ENCODE measurements at regions not wholly inside any gene's neighbourhood (a gene's known extent, or its start where the extent isn't known, plus 50 kb on each side); places are given as distances from the start of the nearest gene placed in this dataset.

- no peak for FAIRE-seq
These were observed 493.1 kb downstream of the SHQ1 start for GRCh38 chr3:72355168-72355567.

- no peak for FAIRE-seq
These were observed 493.8 kb downstream of the SHQ1 start for GRCh38 chr3:72354486-72354885.

GRCh38 chr3:72353236-72354128, 494.8 kb downstream of the SHQ1 start:
- FAIRE-seq, result no peak

GRCh38 chr3:72352176-72352575, 496.1 kb downstream of the SHQ1 start:
- FAIRE-seq, result no peak

- FAIRE-seq, result no peak
These were observed 496.7 kb downstream of the SHQ1 start for GRCh38 chr3:72351536-72351935.

DNA sequence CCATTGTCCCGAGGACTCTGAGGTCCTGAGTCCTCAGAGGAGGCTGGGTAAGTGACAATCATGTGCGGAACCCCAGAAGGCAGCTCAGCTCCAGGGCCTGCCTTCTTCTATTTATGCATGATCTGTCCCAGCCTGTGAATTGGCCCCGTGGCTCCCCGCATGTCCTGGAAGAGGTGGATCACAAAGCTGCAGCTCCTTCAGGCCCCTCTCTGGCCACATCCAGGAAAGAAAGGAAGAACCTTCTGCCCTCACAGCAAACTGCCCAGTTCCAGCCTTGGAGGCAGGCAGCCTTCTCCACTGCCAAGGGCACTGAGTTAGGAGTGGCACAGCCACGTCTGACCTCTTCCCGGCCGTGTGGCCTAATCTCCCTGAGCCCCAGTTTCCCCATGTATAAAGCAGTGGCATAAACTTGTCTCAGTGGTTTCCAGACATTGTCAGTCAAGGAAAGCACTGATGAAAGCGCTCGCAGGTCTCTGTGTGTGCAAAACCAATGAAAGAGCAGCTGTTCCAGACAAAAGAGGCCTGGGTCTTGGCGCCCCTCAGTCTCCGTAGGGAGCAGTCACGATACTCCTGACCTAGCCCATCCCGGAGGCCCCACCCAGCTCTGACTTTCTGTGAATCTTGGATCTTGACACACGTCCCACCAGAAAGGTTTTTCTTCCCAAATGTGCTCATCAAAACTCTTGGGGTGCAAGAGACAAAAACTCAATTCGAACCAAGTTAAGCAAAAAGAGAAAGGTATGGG, 497.3 kb downstream of the SHQ1 start:
- no peak for FAIRE-seq

GRCh38 chr3:72348357-72348756, 499.9 kb downstream of the SHQ1 start:
- no peak for FAIRE-seq

- no peak for FAIRE-seq
These were observed 500.4 kb downstream of the SHQ1 start for GRCh38 chr3:72347819-72348319.

GRCh38 chr3:72346526-72346926, 501.7 kb downstream of the SHQ1 start:
- FAIRE-seq, result no peak

GRCh38 chr3:72345980-72346379, 502.3 kb downstream of the SHQ1 start:
- no peak for FAIRE-seq

DNA sequence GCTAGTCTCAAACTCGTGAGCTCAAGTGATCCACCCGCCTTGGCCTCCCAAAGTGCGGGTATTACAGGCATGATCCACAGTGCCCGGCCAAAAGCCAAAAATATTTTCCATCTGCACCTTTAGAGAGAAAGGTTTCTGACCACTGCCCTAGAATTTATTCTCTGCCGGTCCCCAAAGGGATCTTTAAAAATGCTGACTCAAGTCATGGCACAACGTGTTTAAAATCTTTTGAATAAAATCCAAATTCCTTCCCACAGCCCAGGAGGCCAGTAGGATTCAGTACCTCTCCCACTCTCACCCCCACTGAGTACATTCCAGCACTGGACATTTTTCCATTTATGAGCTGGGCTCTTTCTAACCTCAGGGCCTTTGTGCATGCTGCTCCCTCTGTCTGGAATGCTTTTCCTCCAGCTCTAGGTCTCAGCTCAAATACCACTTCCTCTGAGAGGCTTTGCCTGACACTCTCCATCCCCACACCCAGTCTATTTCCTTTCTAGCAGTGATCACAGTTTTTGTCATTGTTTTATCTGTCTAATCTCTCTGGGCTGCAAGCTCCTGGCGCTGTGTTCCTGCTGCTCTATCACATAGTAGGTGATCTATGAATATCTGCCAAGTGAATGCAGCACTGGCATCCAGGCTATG, 502.9 kb downstream of the SHQ1 start:
- no peak for FAIRE-seq

GRCh38 chr3:72344647-72345046, 503.6 kb downstream of the SHQ1 start:
- FAIRE-seq, result no peak

DNA sequence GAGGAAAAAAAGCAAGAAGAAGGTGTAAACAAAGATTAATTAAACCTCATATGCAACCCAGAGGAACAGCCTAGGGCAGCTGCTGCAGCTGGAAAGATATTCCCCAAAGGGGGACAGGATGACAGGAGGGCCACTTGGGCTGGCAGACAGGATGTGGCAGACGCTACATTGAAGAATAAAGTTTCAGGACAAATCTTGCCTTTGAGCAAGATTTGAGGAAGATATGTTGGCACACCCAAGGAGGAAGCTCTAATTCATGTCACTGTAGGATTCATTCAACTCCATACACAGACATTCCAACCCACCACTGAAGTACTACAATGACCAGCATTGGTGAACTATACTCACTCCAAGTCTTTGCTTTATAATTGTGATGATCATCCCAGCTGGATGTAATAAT, 504.0 kb downstream of the SHQ1 start:
- FAIRE-seq, result no peak

- FAIRE-seq, result no peak
These were observed 505.2 kb downstream of the SHQ1 start for GRCh38 chr3:72343078-72343477.

DNA sequence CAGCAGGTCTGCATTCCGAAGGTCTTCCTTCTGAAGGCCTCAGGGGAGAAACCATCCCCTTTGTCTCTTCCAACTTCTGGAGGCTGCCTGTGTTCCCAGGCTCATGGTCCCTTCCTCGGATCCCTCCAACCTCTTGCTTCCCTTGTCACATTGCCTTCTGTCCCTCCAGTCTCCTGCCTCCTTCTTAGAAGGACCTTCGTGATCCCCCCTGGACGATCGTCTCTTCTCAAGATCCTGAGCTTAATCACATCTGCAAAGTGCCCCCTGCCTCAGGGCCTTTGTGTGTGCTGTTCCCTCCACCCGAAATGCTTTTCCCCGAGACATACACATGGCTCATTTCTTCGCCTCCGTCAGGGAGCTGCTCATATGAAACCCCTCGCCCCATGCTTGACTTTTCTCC, 505.8 kb downstream of the SHQ1 start:
- FAIRE-seq, result no peak

GRCh38 chr3:72341920-72342319, 506.3 kb downstream of the SHQ1 start:
- FAIRE-seq, result no peak

- no peak for FAIRE-seq
These were observed 506.9 kb downstream of the SHQ1 start for GRCh38 chr3:72341380-72341770.

DNA sequence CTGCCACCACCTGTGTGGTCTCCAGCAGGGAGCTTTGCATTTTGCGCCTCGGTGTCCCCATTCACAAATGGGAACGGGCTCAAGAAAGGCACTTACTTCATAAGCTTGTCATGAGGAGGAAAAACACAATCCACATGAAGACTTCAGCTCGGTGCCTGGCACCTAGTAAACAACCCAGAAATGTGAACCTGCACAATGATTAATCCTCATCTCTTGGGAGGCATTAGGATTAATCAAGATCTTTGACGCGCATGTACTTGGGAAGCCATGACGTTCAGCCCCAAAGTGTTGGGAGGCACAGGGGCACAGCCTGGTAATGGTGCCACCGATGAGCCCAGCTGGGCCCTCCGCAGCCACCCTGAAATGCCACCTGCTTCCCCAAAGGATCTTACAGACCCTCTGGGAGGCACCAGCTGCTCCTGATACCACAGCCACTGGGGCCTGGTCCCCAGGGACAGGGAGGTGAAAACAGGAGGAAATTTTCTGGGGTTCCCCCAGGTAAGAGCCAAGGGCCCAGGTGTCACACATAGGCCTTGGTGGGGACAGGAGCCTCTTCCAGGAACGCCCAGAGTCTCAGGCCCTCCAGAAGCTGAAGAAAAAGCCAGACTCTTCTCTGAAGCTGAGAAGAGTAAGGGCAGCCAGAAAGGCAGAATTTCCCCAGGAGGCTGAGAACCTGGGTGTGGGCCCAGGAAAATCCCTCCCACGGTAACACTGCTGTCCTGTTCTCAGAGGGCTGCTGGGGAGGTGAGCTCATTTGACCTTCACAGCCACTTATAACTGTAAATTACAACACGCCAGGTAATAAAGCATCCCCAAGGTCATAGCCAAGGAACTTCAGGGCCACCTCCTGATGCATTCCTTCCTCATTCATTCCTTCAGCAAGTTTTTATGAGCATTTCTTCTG, 507.5 kb downstream of the SHQ1 start:
- FAIRE-seq, result no peak

DNA sequence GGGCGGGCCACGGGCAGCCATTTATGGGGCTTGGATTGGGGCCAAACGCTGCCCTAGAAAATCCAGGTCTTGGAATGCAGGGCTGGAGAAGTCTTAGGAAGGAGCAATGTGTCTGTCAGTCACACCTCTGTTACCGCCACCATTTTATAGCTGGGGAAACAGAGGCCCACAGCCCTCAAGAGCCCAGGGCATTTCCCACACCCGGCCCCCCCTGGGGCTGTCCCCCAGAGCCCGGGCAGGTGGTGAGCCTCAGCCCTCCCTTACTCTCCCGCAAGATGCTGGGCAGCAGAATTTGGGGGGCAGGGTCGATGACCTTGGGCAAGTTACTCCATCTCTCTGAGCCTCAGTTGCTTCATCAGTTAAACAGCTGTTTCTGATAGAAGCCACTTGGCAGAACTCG, 508.2 kb downstream of the SHQ1 start:
- FAIRE-seq, result no peak

GRCh38 chr3:72339670-72340030, 508.6 kb downstream of the SHQ1 start:
- no peak for FAIRE-seq

DNA sequence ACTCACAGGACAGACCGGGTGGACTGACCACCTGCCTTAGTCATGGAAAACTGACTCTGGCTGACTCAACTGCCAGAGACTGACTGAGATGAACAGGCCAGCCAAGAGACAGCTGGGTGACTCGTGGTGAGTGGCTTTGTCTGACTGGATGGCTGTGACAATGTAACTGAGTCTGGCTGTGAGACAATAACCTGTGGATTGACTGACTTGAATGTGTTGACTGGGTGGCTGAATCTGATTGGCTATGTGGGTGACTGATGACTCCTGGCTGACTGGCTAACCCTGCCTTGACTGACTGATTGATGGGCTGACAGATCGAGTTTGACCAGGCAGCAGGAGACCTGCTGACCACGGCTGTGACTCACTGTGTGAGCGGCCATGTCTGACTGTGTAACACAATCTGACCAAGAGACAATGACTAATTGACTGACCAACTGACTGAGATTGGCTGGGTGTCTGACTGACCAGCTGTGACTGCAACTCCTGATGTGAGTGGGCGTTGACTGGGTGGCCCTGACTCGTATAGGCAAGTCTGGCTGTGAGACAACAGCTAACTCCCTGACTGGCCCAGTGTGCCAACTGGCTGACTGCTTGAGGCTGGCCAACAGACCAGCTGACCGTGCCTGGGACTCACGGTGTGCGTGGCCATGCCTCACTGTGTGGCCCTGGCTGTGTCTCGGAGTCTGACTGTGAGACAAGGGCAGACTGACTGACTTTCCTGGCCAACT, 509.1 kb downstream of the SHQ1 start:
- no peak for FAIRE-seq
